Choroid plexus epithelial cell (primary cell): ENCODE measurements at regions not wholly inside any gene's neighbourhood (a gene's known extent, or its start where the extent isn't known, plus 50 kb on each side); places are given as distances from the start of the nearest gene placed in this dataset.

Source experiments
- DNase-seq: peaks from one replicate; pipeline ENCODE4 v3.0.0-alpha.2; 2010; ENCODE audit warnings: low read depth
- H3K4me3 ChIP-seq: 2 replicates; pipeline ENCODE4 v1.5.1; 2011; ENCODE audit warnings: low read depth, mild to moderate bottlenecking, control low read depth, low read length, moderate library complexity
- CTCF ChIP-seq: conservative IDR thresholded peaks from 2 replicates; pipeline ENCODE4 v1.5.1; 2011; ENCODE audit warnings: low read depth, mild to moderate bottlenecking, control low read depth, inconsistent platforms, low read length, moderate library complexity

- no peak for TF ChIP-seq CTCF
- DNase-seq, result peak; percentile 50
- no peak overlapping the region for H3K4me3 ChIP-seq
These were observed 126.0 kb upstream of the GDF10 start for GRCh38 chr10:47173929-47174442.

- no peak for TF ChIP-seq CTCF
- no peak for DNase-seq
- no peak overlapping the region for H3K4me3 ChIP-seq
These were observed 124.5 kb upstream of the GDF10 start for GRCh38 chr10:47175181-47176123.

DNA sequence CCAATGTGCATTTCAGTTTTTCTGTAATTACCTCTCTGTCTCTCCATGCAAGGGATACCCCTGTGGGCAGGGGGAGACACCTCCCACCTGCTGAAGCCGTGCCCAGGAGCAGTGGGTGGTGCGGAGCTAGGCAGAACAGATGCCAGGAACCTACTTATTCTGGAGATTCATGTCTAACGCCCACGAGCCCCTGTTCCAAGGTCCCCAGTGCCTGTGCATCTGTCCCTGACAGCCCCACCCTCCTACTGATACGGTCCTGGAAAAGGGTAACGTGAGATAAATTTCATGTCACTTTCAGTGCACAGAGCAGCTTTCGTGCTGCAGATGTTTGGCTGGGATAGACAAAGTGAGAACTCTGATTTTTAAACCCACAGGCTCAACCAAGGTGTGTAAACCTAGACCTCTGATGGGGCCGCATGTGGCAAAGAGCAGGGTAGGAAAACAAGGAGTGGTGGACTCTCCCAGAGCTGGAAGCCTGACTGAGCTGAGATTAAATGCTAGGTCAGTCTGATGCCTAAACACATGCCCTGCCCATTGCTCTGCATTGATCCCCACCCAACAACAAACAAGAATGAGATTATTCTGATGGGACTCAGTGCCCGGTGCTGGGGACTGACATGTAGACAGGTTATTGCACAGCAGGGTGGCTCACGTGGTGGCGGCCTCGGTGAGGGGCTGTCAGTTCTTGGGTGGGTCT lies 123.6 kb upstream of the GDF10 start:
- no peak for DNase-seq
- H3K4me3 ChIP-seq, result no peak overlapping the region
- no peak for TF ChIP-seq CTCF

- H3K4me3 ChIP-seq, result no peak overlapping the region
- TF ChIP-seq CTCF, result no peak
- no peak for DNase-seq
These were observed 122.8 kb upstream of the GDF10 start for GRCh38 chr10:47176903-47177868.

GRCh38 chr10:47178537-47179290 lies 121.3 kb upstream of the GDF10 start:
- H3K4me3 ChIP-seq, result no peak overlapping the region
- TF ChIP-seq CTCF, result no peak
- DNase-seq, result no peak

- H3K4me3 ChIP-seq, result no peak overlapping the region
- no peak for DNase-seq
- TF ChIP-seq CTCF, result no peak
These were observed 120.7 kb upstream of the GDF10 start for GRCh38 chr10:47179291-47179647.
